ENCODE measurements at regions not wholly inside any gene's neighbourhood (a gene's known extent, or its start where the extent isn't known, plus 50 kb on each side); places are given as distances from the start of the nearest gene placed in this dataset.

DNA sequence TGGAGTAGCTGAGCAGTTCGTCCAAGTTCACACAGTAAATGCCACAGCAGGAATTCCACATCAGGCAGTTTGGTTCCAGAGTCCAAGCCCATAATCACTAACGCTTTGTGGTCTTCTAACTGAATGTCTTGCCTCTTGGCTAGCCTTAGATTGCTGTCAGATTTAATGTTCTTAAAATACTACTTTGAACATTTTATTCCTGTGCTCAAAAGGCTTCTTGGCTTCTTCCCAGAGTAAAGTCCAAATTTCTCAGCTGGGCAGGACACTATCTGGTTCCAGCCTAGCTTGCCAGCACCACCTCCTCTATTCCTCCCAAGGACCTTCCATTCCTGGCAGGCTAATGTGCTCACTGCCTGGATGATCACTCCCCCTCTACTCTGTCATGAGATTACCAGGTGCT lies 256.9 kb downstream of the SQOR start:
- TF ChIP-seq POLR2A (IDR thresholded peaks at IDR 0.05) = no peak
- TF ChIP-seq, protein P1, sequence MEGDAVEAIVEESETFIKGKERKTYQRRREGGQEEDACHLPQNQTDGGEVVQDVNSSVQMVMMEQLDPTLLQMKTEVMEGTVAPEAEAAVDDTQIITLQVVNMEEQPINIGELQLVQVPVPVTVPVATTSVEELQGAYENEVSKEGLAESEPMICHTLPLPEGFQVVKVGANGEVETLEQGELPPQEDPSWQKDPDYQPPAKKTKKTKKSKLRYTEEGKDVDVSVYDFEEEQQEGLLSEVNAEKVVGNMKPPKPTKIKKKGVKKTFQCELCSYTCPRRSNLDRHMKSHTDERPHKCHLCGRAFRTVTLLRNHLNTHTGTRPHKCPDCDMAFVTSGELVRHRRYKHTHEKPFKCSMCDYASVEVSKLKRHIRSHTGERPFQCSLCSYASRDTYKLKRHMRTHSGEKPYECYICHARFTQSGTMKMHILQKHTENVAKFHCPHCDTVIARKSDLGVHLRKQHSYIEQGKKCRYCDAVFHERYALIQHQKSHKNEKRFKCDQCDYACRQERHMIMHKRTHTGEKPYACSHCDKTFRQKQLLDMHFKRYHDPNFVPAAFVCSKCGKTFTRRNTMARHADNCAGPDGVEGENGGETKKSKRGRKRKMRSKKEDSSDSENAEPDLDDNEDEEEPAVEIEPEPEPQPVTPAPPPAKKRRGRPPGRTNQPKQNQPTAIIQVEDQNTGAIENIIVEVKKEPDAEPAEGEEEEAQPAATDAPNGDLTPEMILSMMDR (IDR thresholded peaks at IDR 0.05) = no peak

Data from lower leg skin (tissue), 3 donors.